Stimulated activated memory B cell treated with anti-CD40 and anti-IgM and Interleukin-4, amounts not matched to agents 10 μg/mL and 1 μg/mL and 100 μg/mL, for 72 hours (primary cell): ENCODE measurements at regions not wholly inside any gene's neighbourhood (a gene's known extent, or its start where the extent isn't known, plus 50 kb on each side); places are given as distances from the start of the nearest gene placed in this dataset.
"Not testable (repeated sequence)": the region's sequence is repeated elsewhere in the genome, so short reads cannot be mapped to it uniquely, and the experiment has no call there.

ENCODE experiments used
- ATAC-seq: fragments of 150-1000 bp; cut with Tn5 transposase; 2 replicates; pipeline ENCODE4 v1.10.0; 2021
- H3K27ac Mint-ChIP-seq: one replicate; pipeline ENCODE4 v1.8.0; 2022; ENCODE audit warnings: mild to moderate bottlenecking, mixed read lengths
- H3K27me3 Mint-ChIP-seq: one replicate; pipeline ENCODE4 v1.8.0; 2022; ENCODE audit warnings: mixed read lengths
- H3K36me3 Mint-ChIP-seq: one replicate; pipeline ENCODE4 v1.8.0; 2022; ENCODE audit warnings: mixed read lengths
- H3K4me1 Mint-ChIP-seq: one replicate; pipeline ENCODE4 v1.8.0; 2022; ENCODE audit warnings: mixed read lengths
- H3K4me3 Mint-ChIP-seq: one replicate; pipeline ENCODE4 v1.8.0; 2022; ENCODE audit warnings: mild to moderate bottlenecking, moderate library complexity, mixed read lengths
- H3K9me3 Mint-ChIP-seq: one replicate; pipeline ENCODE4 v1.8.0; 2022; ENCODE audit warnings: mixed read lengths

GRCh38 chr11:121358760-121359159 is 66.2 kb downstream of the SC5D start:
- Mint-ChIP-seq H3K9me3 (no peaks in the 10 kb centered on the region), H3K4me1 (no peaks in the 10 kb centered on the region), H3K27me3 (peaks cover 34% of the 10 kb centered on the region), H3K36me3 (no peaks in the 10 kb centered on the region), H3K4me3 (no peak overlapping the region), H3K27ac (no peak overlapping the region)
- no peak for ATAC-seq

GRCh38 chr11:121359591-121359990 is 67.0 kb downstream of the SC5D start:
- H3K36me3 Mint-ChIP-seq, result no peaks in the 10 kb centered on the region
- H3K4me1 Mint-ChIP-seq, result no peaks in the 10 kb centered on the region
- no peak for ATAC-seq
- H3K4me3 Mint-ChIP-seq, result no peak overlapping the region
- no peak overlapping the region for H3K27ac Mint-ChIP-seq
- H3K9me3 Mint-ChIP-seq, result no peaks in the 10 kb centered on the region
- peaks cover 34% of the 10 kb centered on the region for H3K27me3 Mint-ChIP-seq

- not testable (repeated sequence) for H3K36me3 Mint-ChIP-seq
These were observed 70.4 kb downstream of the SC5D start for GRCh38 chr11:121362955-121363354.

GRCh38 chr11:121365304-121365703 is 72.7 kb downstream of the SC5D start:
- H3K36me3 Mint-ChIP-seq, result no peaks in the 10 kb centered on the region
- H3K27ac Mint-ChIP-seq, result no peak overlapping the region

More at GRCh38 chr11:121362955-121363354, 70.4 kb downstream of the SC5D start:
- H3K27ac Mint-ChIP-seq, H3K4me3 Mint-ChIP-seq, H3K9me3 Mint-ChIP-seq, ATAC-seq: not testable (repeated sequence)
- Mint-ChIP-seq H3K4me1 (peaks cover 17% of the 10 kb centered on the region), H3K27me3 (peaks cover 17% of the 10 kb centered on the region)

GRCh38 chr11:121366038-121366437 is 73.5 kb downstream of the SC5D start:
- H3K4me1 Mint-ChIP-seq, result peaks cover 36% of the 10 kb centered on the region
- no peak for ATAC-seq
- H3K27ac Mint-ChIP-seq, result no peak overlapping the region
- peaks cover 9% of the 10 kb centered on the region for H3K27me3 Mint-ChIP-seq
- H3K9me3 Mint-ChIP-seq, result no peaks in the 10 kb centered on the region
- no peaks in the 10 kb centered on the region for H3K36me3 Mint-ChIP-seq
- H3K4me3 Mint-ChIP-seq, result no peak overlapping the region

More at GRCh38 chr11:121365304-121365703, 72.7 kb downstream of the SC5D start:
- Mint-ChIP-seq H3K4me3 (no peak overlapping the region), H3K27me3 (peaks cover 9% of the 10 kb centered on the region), H3K4me1 (peaks cover 36% of the 10 kb centered on the region), H3K9me3 (no peaks in the 10 kb centered on the region)
- ATAC-seq, result no peak

GRCh38 chr11:121367001-121367843 is 74.7 kb downstream of the SC5D start:
- H3K4me1 Mint-ChIP-seq, result peaks cover 36% of the 10 kb centered on the region
- H3K27me3 Mint-ChIP-seq, result peaks cover 9% of the 10 kb centered on the region
- peak overlapping the region; percentile 64 for H3K4me3 Mint-ChIP-seq
- no peaks in the 10 kb centered on the region for H3K9me3 Mint-ChIP-seq
- H3K36me3 Mint-ChIP-seq, result no peaks in the 10 kb centered on the region
- peak; percentile 96 for ATAC-seq
- peak overlapping the region; percentile 67 for H3K27ac Mint-ChIP-seq

GRCh38 chr11:121367844-121368225 is 75.3 kb downstream of the SC5D start:
- no peaks in the 10 kb centered on the region for H3K9me3 Mint-ChIP-seq
- peaks cover 42% of the 10 kb centered on the region for H3K4me1 Mint-ChIP-seq
- H3K27ac Mint-ChIP-seq, result peak overlapping the region; percentile 67
- H3K4me3 Mint-ChIP-seq, result peak overlapping the region; percentile 71
- peaks cover 9% of the 10 kb centered on the region for H3K27me3 Mint-ChIP-seq
- H3K36me3 Mint-ChIP-seq, result no peaks in the 10 kb centered on the region
- no peak for ATAC-seq

GRCh38 chr11:121368364-121369240 is 76.0 kb downstream of the SC5D start:
- H3K27me3 Mint-ChIP-seq, result peaks cover 9% of the 10 kb centered on the region
- H3K36me3 Mint-ChIP-seq, result no peaks in the 10 kb centered on the region
- H3K9me3 Mint-ChIP-seq, result no peaks in the 10 kb centered on the region
- peak overlapping the region; percentile 67 for H3K27ac Mint-ChIP-seq
- H3K4me1 Mint-ChIP-seq, result peaks cover 50% of the 10 kb centered on the region
- no peak for ATAC-seq
- no peak overlapping the region for H3K4me3 Mint-ChIP-seq

- Mint-ChIP-seq H3K4me3 (no peak overlapping the region), H3K9me3 (no peaks in the 10 kb centered on the region), H3K36me3 (no peaks in the 10 kb centered on the region), H3K27me3 (peaks cover 9% of the 10 kb centered on the region), H3K27ac (no peak overlapping the region), H3K4me1 (peaks cover 57% of the 10 kb centered on the region)
- ATAC-seq, result no peak
These were observed 76.8 kb downstream of the SC5D start for GRCh38 chr11:121369366-121369765.

GRCh38 chr11:121372028-121372427 is 79.5 kb downstream of the SC5D start:
- Mint-ChIP-seq H3K27me3 (no peaks in the 10 kb centered on the region), H3K27ac (peak overlapping the region; percentile 82), H3K36me3 (no peaks in the 10 kb centered on the region), H3K4me1 (peaks cover 53% of the 10 kb centered on the region), H3K4me3 (no peak overlapping the region), H3K9me3 (no peaks in the 10 kb centered on the region)
- no peak for ATAC-seq

- H3K36me3 Mint-ChIP-seq, result no peaks in the 10 kb centered on the region
- H3K4me3 Mint-ChIP-seq, result peak overlapping the region; percentile 67
These were observed 79.3 kb upstream of the SORL1 start for GRCh38 chr11:121372671-121373429.

GRCh38 chr11:121374286-121374985 is 77.7 kb upstream of the SORL1 start:
- Mint-ChIP-seq H3K36me3 (no peaks in the 10 kb centered on the region), H3K27me3 (no peaks in the 10 kb centered on the region), H3K9me3 (no peaks in the 10 kb centered on the region), H3K27ac (no peak overlapping the region), H3K4me3 (no peak overlapping the region), H3K4me1 (peaks cover 36% of the 10 kb centered on the region)
- no peak for ATAC-seq

More at GRCh38 chr11:121372671-121373429, 79.3 kb upstream of the SORL1 start:
- peak; percentile 90 for ATAC-seq
- H3K27me3 Mint-ChIP-seq, result no peaks in the 10 kb centered on the region
- H3K4me1 Mint-ChIP-seq, result peaks cover 49% of the 10 kb centered on the region
- no peaks in the 10 kb centered on the region for H3K9me3 Mint-ChIP-seq
- H3K27ac Mint-ChIP-seq, result peak overlapping the region; percentile 82

- Mint-ChIP-seq H3K27ac (no peak overlapping the region), H3K9me3 (no peaks in the 10 kb centered on the region), H3K27me3 (no peaks in the 10 kb centered on the region), H3K36me3 (no peaks in the 10 kb centered on the region), H3K4me1 (peaks cover 32% of the 10 kb centered on the region), H3K4me3 (no peak overlapping the region)
- ATAC-seq, result no peak
These were observed 76.0 kb upstream of the SORL1 start for GRCh38 chr11:121376130-121376529.

GRCh38 chr11:121379145-121379810 is 72.8 kb upstream of the SORL1 start:
- not testable (repeated sequence) for H3K27ac Mint-ChIP-seq, H3K36me3 Mint-ChIP-seq, ATAC-seq, H3K27me3 Mint-ChIP-seq, H3K9me3 Mint-ChIP-seq, H3K4me3 Mint-ChIP-seq
- H3K4me1 Mint-ChIP-seq, result peaks cover 11% of the 10 kb centered on the region
